ENCODE measurements at regions not wholly inside any gene's neighbourhood (a gene's known extent, or its start where the extent isn't known, plus 50 kb on each side); places are given as distances from the start of the nearest gene placed in this dataset.

DNA sequence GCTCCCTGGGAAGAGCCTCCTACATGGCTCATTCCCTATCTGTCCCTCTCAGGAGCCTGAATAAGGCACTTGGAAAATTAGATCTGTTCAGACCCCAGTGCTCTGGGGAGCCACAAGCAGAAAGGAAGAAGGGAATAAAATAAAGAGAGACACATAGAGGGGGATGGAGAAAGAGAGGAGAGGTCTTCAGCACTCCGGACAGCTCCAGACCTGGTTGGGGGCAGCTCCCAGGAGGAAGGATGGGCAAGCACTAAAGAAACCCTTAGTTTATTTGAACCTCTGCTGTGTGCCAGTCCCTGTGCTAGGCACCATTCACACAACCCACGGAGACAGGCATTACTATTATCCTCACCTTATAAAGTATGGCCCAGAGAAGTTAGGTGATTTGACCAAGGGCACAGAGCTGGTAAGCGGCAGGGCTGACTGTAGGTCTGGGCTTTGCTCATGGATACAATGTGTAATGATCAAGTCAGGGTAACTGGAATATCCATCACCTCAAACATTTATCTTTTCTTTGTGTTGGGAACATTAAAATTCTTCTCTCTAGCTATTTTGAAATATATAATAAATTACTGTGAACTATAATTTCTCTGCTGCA is 53.7 kb upstream of the LRRC32 start:
- TF ChIP-seq ZNF407 (IDR thresholded peaks at IDR 0.05; ENCODE audit: low read depth), result no peak
- TF ChIP-seq HDAC2 (IDR thresholded peaks at IDR 0.05), result peak; percentile 47; the same call in 1 of the 2 replicates
- TF ChIP-seq EZH2 (IDR thresholded peaks at IDR 0.05; ENCODE audit: borderline replicate concordance, low read depth, low read length), result no peak
- no peak for TF ChIP-seq GTF2F1 (IDR thresholded peaks at IDR 0.05; ENCODE audit: low read depth, low read length)
- TF ChIP-seq, protein P1, sequence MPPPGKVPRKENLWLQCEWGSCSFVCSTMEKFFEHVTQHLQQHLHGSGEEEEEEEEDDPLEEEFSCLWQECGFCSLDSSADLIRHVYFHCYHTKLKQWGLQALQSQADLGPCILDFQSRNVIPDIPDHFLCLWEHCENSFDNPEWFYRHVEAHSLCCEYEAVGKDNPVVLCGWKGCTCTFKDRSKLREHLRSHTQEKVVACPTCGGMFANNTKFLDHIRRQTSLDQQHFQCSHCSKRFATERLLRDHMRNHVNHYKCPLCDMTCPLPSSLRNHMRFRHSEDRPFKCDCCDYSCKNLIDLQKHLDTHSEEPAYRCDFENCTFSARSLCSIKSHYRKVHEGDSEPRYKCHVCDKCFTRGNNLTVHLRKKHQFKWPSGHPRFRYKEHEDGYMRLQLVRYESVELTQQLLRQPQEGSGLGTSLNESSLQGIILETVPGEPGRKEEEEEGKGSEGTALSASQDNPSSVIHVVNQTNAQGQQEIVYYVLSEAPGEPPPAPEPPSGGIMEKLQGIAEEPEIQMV (tag; conservative IDR thresholded peaks at IDR 0.05; ENCODE audit: low read depth), result no peak
- TF ChIP-seq JUNB (CRISPR knock-in tag; conservative IDR thresholded peaks at IDR 0.05), result no peak
- no peak for TF ChIP-seq CEBPG (CRISPR knock-in tag; IDR thresholded peaks at IDR 0.05)
- no peak for TF ChIP-seq CEBPG (tag; conservative IDR thresholded peaks at IDR 0.05 in 1 of 2, IDR thresholded peaks at IDR 0.05 in 1 of 2)
- TF ChIP-seq, protein P2, sequence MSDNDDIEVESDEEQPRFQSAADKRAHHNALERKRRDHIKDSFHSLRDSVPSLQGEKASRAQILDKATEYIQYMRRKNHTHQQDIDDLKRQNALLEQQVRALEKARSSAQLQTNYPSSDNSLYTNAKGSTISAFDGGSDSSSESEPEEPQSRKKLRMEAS (CRISPR knock-in tag; IDR thresholded peaks at IDR 0.05), result no peak
- TF ChIP-seq ZNF551 (CRISPR knock-in tag; IDR thresholded peaks at IDR 0.05), result no peak
- TF ChIP-seq, protein P3, sequence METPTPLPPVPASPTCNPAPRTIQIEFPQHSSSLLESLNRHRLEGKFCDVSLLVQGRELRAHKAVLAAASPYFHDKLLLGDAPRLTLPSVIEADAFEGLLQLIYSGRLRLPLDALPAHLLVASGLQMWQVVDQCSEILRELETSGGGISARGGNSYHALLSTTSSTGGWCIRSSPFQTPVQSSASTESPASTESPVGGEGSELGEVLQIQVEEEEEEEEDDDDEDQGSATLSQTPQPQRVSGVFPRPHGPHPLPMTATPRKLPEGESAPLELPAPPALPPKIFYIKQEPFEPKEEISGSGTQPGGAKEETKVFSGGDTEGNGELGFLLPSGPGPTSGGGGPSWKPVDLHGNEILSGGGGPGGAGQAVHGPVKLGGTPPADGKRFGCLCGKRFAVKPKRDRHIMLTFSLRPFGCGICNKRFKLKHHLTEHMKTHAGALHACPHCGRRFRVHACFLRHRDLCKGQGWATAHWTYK (CRISPR knock-in tag; IDR thresholded peaks at IDR 0.05), result no peak
